ENCODE measurements at regions not wholly inside any gene's neighbourhood (a gene's known extent, or its start where the extent isn't known, plus 50 kb on each side); places are given as distances from the start of the nearest gene placed in this dataset.
"Not testable (repeated sequence)": the region's sequence is repeated elsewhere in the genome, so short reads cannot be mapped to it uniquely, and the experiment has no call there.

DNA sequence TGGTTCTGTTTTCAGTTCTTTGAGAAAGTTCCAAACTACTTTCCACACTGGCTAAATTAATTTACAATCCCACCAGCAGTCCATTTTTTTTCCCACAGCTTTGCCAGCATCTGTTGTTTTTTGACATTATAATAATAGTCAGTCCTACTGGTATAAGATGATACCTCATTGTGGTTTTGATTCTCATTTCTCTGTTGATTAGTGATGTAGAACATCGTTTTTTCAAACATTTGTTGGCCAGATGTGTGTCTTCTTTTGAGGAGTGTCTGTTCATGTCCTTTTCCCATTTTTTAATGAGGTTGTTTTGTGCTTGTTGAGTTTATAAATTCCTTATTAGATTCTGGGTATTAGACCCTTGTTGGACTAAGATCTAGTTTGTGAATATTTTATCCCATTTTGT lies 376.8 kb upstream of the NT5C1B start:
- Histone ChIP-seq H3K9me3 (ENCODE audit: control insufficient read depth, insufficient read depth, low read depth, low read length) (no peaks in the 10 kb centered on the region), H3K27ac (ENCODE audit: extremely low read depth, low read depth, low read length) (no peak overlapping the region), H3K4me1 (ENCODE audit: control insufficient read depth, insufficient read depth, low read length) (no peaks in the 10 kb centered on the region), H3K36me3 (ENCODE audit: control insufficient read depth in 2 of 2, insufficient read depth in 1 of 2, low read length in 2 of 2) (no peaks in the 10 kb centered on the region), H3K4me3 (ENCODE audit: low read depth, low read length) (no peak overlapping the region)
- CTCF ChIA-PET, result interaction anchor here (0.7 kb wide), 1 partner anchor 61 kb away, joined by 3 read pairs; no protein-coding TSS in a partner anchor
- TF ChIP-seq, protein P1, sequence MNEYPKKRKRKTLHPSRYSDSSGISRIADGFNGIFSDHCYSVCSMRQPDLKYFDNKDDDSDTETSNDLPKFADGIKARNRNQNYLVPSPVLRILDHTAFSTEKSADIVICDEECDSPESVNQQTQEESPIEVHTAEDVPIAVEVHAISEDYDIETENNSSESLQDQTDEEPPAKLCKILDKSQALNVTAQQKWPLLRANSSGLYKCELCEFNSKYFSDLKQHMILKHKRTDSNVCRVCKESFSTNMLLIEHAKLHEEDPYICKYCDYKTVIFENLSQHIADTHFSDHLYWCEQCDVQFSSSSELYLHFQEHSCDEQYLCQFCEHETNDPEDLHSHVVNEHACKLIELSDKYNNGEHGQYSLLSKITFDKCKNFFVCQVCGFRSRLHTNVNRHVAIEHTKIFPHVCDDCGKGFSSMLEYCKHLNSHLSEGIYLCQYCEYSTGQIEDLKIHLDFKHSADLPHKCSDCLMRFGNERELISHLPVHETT (tag by site-specific recombination; IDR thresholded peaks at IDR 0.05), result no peak
- TF ChIP-seq ZNF529 (tag by site-specific recombination; IDR thresholded peaks at IDR 0.05; ENCODE audit: insufficient replicate concordance) (no peak), ZSCAN16 (tag by site-specific recombination; IDR thresholded peaks at IDR 0.05) (no peak), ZNF155 (tag by site-specific recombination; IDR thresholded peaks at IDR 0.05) (no peak), ZNF561 (tag by site-specific recombination; IDR thresholded peaks at IDR 0.05; ENCODE audit: borderline replicate concordance) (no peak), GLI4 (tag by site-specific recombination; IDR thresholded peaks at IDR 0.05) (no peak), SP2 (tag by site-specific recombination; IDR thresholded peaks at IDR 0.05) (no peak), ZNF658 (tag by site-specific recombination; IDR thresholded peaks at IDR 0.05) (no peak), ZNF24 (tag by site-specific recombination; IDR thresholded peaks at IDR 0.05) (no peak), ZNF776 (tag by site-specific recombination; IDR thresholded peaks at IDR 0.05; ENCODE audit: borderline replicate concordance) (no peak), ZNF174 (tag by site-specific recombination; IDR thresholded peaks at IDR 0.05) (no peak), TCF7L2 (IDR thresholded peaks at IDR 0.05; ENCODE audit: borderline replicate concordance, low read depth, low read length) (no peak), ZBTB7A (tag by site-specific recombination; IDR thresholded peaks at IDR 0.05; ENCODE audit: low read depth) (no peak), ZNF404 (tag by site-specific recombination; IDR thresholded peaks at IDR 0.05) (no peak), YY1 (tag by site-specific recombination; IDR thresholded peaks at IDR 0.05) (no peak), SALL2 (tag by site-specific recombination; IDR thresholded peaks at IDR 0.05; ENCODE audit: borderline replicate concordance) (no peak)
- TF ChIP-seq, protein P2, sequence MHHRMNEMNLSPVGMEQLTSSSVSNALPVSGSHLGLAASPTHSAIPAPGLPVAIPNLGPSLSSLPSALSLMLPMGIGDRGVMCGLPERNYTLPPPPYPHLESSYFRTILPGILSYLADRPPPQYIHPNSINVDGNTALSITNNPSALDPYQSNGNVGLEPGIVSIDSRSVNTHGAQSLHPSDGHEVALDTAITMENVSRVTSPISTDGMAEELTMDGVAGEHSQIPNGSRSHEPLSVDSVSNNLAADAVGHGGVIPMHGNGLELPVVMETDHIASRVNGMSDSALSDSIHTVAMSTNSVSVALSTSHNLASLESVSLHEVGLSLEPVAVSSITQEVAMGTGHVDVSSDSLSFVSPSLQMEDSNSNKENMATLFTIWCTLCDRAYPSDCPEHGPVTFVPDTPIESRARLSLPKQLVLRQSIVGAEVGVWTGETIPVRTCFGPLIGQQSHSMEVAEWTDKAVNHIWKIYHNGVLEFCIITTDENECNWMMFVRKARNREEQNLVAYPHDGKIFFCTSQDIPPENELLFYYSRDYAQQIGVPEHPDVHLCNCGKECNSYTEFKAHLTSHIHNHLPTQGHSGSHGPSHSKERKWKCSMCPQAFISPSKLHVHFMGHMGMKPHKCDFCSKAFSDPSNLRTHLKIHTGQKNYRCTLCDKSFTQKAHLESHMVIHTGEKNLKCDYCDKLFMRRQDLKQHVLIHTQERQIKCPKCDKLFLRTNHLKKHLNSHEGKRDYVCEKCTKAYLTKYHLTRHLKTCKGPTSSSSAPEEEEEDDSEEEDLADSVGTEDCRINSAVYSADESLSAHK (tag by site-specific recombination; IDR thresholded peaks at IDR 0.05), result no peak
- TF ChIP-seq, protein P3, sequence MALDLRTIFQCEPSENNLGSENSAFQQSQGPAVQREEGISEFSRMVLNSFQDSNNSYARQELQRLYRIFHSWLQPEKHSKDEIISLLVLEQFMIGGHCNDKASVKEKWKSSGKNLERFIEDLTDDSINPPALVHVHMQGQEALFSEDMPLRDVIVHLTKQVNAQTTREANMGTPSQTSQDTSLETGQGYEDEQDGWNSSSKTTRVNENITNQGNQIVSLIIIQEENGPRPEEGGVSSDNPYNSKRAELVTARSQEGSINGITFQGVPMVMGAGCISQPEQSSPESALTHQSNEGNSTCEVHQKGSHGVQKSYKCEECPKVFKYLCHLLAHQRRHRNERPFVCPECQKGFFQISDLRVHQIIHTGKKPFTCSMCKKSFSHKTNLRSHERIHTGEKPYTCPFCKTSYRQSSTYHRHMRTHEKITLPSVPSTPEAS (tag by site-specific recombination; IDR thresholded peaks at IDR 0.05), result no peak
- TF ChIP-seq, protein P4, sequence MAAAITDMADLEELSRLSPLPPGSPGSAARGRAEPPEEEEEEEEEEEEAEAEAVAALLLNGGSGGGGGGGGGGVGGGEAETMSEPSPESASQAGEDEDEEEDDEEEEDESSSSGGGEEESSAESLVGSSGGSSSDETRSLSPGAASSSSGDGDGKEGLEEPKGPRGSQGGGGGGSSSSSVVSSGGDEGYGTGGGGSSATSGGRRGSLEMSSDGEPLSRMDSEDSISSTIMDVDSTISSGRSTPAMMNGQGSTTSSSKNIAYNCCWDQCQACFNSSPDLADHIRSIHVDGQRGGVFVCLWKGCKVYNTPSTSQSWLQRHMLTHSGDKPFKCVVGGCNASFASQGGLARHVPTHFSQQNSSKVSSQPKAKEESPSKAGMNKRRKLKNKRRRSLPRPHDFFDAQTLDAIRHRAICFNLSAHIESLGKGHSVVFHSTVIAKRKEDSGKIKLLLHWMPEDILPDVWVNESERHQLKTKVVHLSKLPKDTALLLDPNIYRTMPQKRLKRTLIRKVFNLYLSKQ (tag by site-specific recombination; IDR thresholded peaks at IDR 0.05; ENCODE audit: borderline replicate concordance), result no peak
- POLR2A ChIA-PET, result no interaction called here

DNA sequence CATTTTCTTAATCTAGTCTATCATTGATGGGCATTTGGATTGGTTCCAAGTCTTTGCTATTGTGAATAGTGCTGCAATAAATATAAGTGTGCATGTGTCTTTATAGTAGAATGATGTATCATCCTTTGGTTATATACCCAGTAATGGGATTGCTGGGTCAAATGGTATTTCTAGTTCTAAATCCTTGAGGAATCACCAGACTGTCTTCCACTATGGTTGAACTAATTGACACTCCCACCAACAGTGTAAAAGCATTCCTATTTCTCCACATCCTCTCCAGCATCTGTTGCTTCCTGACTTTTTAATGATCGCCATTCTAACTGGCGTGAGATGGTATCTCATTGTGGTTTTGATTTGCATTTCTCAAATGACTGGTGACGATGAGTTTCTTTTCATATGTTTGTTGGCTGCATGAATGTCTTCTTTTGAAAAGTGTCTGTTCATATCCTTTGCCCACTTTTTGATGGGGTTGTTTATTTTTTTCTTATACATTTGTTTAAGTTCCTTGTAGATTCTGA lies 374.4 kb upstream of the NT5C1B start:
- CTCF ChIA-PET; H3K36me3 ChIP-seq (ENCODE audit: control insufficient read depth in 2 of 2, insufficient read depth in 1 of 2, low read length in 2 of 2); H3K4me1 ChIP-seq (ENCODE audit: control insufficient read depth, insufficient read depth, low read length); H3K4me3 ChIP-seq (ENCODE audit: low read depth, low read length); H3K9me3 ChIP-seq (ENCODE audit: control insufficient read depth, insufficient read depth, low read depth, low read length); H3K27ac ChIP-seq (ENCODE audit: extremely low read depth, low read depth, low read length); POLR2A ChIA-PET: not testable (repeated sequence)

Data from HEK293 (cell line).